ENCODE measurements at regions not wholly inside any gene's neighbourhood (a gene's known extent, or its start where the extent isn't known, plus 50 kb on each side); places are given as distances from the start of the nearest gene placed in this dataset.

DNA sequence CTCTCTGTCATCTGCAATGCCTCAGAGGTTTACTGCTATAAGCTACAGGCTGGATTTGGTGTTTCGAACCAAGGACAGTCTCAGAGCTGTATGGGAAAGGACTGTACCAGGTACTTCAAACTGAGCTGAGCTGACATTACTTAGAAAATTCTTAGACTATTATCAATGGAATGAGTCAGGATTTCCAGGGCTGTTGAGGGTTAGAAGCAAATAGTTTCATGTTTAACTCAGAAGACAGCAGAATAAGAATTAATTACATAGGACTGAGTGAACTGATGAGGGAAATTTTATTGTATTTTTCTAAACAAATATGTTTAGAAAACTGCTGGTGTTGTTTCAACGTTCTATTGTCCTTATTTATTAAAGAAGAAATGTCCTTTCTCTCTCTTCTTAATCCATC, 74.3 kb upstream of the CAPZB start:
- TF ChIP-seq, protein P1, sequence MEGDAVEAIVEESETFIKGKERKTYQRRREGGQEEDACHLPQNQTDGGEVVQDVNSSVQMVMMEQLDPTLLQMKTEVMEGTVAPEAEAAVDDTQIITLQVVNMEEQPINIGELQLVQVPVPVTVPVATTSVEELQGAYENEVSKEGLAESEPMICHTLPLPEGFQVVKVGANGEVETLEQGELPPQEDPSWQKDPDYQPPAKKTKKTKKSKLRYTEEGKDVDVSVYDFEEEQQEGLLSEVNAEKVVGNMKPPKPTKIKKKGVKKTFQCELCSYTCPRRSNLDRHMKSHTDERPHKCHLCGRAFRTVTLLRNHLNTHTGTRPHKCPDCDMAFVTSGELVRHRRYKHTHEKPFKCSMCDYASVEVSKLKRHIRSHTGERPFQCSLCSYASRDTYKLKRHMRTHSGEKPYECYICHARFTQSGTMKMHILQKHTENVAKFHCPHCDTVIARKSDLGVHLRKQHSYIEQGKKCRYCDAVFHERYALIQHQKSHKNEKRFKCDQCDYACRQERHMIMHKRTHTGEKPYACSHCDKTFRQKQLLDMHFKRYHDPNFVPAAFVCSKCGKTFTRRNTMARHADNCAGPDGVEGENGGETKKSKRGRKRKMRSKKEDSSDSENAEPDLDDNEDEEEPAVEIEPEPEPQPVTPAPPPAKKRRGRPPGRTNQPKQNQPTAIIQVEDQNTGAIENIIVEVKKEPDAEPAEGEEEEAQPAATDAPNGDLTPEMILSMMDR (IDR thresholded peaks at IDR 0.05; ENCODE audit: low read depth, low read length, missing input control): no peak
- TF ChIP-seq, protein P2, sequence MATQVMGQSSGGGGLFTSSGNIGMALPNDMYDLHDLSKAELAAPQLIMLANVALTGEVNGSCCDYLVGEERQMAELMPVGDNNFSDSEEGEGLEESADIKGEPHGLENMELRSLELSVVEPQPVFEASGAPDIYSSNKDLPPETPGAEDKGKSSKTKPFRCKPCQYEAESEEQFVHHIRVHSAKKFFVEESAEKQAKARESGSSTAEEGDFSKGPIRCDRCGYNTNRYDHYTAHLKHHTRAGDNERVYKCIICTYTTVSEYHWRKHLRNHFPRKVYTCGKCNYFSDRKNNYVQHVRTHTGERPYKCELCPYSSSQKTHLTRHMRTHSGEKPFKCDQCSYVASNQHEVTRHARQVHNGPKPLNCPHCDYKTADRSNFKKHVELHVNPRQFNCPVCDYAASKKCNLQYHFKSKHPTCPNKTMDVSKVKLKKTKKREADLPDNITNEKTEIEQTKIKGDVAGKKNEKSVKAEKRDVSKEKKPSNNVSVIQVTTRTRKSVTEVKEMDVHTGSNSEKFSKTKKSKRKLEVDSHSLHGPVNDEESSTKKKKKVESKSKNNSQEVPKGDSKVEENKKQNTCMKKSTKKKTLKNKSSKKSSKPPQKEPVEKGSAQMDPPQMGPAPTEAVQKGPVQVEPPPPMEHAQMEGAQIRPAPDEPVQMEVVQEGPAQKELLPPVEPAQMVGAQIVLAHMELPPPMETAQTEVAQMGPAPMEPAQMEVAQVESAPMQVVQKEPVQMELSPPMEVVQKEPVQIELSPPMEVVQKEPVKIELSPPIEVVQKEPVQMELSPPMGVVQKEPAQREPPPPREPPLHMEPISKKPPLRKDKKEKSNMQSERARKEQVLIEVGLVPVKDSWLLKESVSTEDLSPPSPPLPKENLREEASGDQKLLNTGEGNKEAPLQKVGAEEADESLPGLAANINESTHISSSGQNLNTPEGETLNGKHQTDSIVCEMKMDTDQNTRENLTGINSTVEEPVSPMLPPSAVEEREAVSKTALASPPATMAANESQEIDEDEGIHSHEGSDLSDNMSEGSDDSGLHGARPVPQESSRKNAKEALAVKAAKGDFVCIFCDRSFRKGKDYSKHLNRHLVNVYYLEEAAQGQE (IDR thresholded peaks at IDR 0.05): no peak
- TF ChIP-seq JUND (IDR thresholded peaks at IDR 0.05): no peak
- TF ChIP-seq, protein P3, sequence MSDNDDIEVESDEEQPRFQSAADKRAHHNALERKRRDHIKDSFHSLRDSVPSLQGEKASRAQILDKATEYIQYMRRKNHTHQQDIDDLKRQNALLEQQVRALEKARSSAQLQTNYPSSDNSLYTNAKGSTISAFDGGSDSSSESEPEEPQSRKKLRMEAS (IDR thresholded peaks at IDR 0.05): no peak

Data from liver (tissue), 3 donors.